ENCODE measurements at regions not wholly inside any gene's neighbourhood (a gene's known extent, or its start where the extent isn't known, plus 50 kb on each side); places are given as distances from the start of the nearest gene placed in this dataset.

DNA sequence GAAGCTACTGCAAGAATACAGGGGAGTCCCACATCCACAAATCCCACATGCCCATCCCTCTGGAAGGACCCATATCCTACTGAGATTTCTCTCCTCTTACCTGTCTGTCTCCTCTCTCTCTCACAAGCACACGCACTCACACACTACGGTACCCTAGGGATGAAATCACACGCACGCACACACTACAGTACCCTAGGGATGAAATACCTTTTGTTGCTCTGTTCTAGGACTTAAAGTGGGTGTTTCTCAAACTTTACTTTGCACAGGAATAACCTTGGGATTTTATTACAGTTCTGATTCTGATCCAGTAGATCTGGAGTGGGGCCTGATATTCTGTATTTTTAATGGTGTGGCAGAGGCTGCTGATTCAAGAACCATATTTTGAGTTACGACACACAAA is 622.2 kb upstream of the ZNF385D start:
- TF ChIP-seq, protein P1, sequence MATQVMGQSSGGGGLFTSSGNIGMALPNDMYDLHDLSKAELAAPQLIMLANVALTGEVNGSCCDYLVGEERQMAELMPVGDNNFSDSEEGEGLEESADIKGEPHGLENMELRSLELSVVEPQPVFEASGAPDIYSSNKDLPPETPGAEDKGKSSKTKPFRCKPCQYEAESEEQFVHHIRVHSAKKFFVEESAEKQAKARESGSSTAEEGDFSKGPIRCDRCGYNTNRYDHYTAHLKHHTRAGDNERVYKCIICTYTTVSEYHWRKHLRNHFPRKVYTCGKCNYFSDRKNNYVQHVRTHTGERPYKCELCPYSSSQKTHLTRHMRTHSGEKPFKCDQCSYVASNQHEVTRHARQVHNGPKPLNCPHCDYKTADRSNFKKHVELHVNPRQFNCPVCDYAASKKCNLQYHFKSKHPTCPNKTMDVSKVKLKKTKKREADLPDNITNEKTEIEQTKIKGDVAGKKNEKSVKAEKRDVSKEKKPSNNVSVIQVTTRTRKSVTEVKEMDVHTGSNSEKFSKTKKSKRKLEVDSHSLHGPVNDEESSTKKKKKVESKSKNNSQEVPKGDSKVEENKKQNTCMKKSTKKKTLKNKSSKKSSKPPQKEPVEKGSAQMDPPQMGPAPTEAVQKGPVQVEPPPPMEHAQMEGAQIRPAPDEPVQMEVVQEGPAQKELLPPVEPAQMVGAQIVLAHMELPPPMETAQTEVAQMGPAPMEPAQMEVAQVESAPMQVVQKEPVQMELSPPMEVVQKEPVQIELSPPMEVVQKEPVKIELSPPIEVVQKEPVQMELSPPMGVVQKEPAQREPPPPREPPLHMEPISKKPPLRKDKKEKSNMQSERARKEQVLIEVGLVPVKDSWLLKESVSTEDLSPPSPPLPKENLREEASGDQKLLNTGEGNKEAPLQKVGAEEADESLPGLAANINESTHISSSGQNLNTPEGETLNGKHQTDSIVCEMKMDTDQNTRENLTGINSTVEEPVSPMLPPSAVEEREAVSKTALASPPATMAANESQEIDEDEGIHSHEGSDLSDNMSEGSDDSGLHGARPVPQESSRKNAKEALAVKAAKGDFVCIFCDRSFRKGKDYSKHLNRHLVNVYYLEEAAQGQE (IDR thresholded peaks at IDR 0.05; ENCODE audit: insufficient read depth in 1 of 2, low read depth in 2 of 2, low read length in 2 of 2): no peak
- TF ChIP-seq POLR2AphosphoS5 (IDR thresholded peaks at IDR 0.05; ENCODE audit: low read depth, low read length) (no peak), FOXP2 (optimal IDR thresholded peaks at IDR 0.05; ENCODE audit: borderline replicate concordance, extremely low read depth, extremely low read length, insufficient read depth) (no peak)
